ENCODE measurements at regions not wholly inside any gene's neighbourhood (a gene's known extent, or its start where the extent isn't known, plus 50 kb on each side); places are given as distances from the start of the nearest gene placed in this dataset.

DNA sequence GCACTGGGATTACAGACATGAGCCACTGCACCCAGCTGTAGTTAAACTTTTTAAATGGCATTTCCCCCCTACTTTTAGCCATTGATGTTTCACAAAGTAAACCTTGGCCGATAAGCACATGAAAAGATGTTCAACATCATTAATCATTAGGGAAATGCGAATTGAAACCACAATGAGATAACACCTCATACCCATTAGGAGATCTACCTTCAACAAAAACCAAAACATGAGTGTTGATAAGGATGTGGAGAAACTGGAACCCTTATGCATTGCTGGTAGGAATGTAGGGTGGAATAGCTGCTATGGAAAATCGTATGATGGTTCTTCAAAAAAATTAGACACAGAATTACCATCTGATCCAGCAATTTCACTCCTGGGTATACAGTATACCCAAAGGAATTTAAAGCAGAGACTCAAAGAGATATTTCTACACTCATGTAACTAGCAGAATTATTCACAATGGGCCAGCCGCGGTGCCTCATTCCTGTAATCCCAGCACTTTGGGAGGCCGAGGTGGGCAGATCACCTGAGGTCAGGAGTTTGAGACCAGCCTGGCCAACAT lies 286.5 kb upstream of the JARID2 start:
- no peak for DNase-seq (ENCODE audit: low read depth in 4 of 4, low spot score in 3 of 4)

DNA sequence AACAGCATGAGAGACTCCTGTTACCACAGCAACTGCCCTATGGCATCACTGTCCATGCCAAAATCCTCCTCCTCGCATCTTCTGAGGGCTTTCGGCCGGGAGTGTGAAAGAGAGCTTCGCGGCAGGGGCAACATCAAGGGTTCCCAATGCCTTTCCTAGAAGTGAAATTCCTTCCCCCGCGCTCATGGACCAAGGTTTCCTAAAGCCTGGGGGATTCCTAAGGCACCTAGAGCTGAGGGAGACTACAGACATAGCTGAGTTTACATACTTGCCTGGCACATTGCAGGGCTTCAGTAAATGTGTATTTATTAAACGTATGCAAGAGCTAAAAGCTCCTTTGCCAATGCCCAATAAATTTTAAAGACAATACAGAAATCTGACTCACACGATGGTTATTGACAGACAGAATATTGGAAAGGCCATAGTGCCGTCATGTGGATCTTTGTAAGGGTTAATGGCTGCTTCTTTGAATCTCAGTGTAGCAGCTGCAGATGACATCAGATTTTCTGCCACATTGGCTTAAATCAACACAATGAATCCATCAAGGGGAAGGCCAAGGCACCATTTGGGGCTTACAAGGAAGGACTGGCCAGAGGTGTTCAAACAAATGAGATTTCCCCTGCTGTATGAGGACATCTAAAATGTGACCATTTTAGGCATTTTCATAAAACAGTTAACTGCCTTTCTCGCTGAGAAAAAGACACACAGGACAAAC lies 281.2 kb upstream of the JARID2 start:
- DNase-seq (ENCODE audit: low read depth in 4 of 4, low spot score in 3 of 4) = no peak

DNA sequence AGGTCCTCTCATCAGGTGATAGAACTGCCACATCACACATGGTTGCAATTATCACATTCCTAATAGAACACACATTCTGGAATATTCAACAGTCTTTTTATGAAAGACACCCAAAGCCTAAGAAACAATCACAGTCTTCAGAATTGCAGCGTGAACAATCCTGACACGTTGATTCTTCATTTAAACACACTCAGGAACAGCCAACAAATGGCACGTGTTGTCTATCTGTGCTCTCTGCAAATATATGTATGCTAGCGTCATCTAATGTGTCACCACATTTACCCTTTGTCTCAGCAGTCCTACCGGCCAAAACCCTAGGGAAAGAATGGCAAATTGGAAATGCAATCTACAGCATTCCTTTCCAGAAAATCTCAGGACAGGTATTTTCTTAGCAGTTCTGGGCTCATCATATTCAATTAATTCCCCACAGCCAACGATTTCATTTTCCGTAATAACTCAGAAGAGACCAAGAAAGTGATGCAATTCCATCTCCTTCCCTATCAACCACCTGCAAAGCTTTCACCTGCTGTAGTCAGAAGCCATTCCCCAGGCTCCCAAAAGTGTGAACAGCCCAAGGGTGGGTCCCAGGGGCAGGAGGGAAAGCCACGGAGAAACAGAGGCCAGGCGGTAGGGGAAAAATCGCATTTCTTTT lies 280.3 kb upstream of the JARID2 start:
- DNase-seq (ENCODE audit: low read depth in 4 of 4, low spot score in 3 of 4) = no peak

DNA sequence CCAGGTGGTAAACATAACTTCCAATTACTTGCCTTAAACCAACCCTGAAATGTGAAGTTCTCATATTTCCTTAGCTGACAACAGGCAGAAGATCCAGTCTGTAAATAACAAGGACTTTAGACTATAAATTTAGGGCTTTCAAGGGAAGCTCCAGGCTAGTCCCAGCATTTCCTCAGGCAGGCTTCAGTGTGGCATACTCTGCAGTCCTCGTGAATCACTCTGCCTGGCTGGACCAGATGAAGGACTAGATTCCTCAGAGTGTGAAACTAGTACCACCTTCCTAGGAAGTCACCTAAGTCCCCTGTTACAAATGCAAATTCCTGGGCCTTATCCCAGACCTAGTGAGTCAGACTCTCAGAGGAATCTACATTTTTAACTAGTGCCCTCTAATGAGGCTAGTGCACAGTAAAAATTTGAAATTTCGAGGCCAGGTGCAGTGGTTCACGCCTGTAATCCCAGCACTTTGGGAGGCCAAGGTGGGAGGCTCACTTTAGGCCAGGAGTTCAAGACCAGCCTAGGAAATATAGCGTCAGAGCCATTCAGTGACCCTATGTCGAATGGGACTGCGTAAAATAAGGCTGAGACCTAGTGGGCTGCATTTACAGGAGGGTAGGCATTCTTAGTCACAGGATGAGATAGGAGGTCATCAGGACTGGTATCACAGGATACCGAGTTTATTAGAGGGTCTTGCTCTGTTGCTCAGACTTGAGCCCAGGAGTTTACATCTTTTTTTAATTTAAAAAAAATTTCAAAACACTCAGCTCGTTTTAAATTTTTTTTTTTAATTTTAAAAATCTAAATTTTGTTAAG lies 279.6 kb upstream of the JARID2 start:
- no peak for DNase-seq (ENCODE audit: low read depth in 4 of 4, low spot score in 3 of 4)

DNA sequence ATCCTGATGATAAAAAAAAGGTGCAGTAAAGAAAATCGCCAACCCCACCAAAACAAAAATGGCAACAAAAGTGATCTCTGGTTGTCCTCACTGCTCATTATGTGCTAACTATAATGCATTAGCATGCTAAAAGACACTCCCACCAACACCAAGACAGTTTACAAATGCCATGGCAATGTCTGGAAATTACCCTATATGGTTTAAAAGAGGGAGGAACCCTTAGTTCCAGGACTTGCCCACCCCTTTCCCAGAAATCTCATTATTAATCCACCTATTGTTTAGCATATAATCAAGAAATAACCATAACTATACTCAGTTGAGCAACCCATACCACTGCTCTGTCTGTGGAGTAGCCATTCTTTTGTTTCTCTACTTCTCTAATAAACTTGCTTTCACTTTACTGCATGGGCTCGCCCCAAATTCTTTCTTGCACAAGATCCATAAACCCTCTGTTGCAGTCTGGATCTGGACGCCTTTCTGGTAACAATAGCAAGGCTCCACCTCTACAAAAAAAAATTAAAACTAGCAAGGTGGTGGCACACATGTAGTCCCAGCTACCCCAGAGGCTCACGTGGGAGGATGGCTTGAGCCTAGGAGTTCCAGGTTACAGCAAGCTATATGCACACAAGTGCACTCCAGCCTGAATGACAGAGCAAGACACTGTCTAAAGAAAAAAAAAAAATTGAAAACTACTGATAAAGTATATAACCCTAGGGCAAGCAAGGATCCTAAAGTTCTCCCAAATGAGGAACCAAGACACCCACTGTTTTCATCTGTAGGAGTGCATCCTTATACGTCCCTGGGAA lies 278.8 kb upstream of the JARID2 start:
- DNase-seq (ENCODE audit: low read depth in 4 of 4, low spot score in 3 of 4) = no peak

DNA sequence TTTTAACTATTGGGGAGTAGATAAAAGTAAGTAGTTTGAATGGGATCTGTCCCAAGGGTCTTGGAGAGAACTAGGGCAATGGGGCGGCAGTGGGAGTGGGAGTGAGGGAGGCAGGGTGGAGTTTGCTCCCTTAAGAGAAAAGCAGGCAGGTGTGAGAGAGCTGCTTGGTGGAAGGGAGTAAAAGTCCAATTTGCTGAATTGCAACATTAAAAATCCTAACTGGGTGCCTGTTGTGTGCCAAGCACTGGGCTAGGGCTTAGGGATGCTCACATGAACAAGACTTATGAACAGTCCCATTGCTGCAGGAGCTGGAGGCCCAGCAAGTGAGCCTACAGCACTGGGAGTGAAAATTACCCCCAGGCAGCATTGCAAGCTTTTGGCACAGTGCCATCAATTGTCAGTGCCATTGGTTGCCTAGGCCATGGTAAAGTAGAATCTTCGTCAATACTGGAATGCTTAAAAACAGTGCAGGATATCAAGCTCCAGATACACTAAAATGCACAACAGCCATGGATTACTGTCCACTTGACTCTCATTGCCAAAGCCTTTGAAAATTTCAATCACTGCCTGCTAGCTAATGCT lies 277.7 kb upstream of the JARID2 start:
- no peak for DNase-seq (ENCODE audit: low read depth in 4 of 4, low spot score in 3 of 4)

DNA sequence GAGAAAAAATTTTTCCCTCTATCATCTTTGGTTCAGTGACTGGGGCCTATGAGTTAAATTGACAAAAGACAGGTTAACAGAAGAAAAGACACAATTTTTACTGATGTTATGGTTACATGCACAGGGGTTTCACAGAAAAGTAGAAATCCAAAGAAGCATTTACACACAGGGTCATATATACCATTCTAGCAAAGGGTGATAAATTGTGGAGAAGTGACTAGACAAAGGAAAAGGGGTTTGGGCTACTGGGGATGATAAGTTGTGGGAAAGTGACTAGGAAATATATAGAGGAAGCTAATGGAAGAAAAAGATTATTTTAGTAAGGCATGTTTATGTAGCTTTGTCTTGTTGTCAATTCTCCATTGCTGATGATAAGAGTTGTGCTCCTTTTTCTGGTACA lies 276.7 kb upstream of the JARID2 start:
- DNase-seq (ENCODE audit: low read depth in 4 of 4, low spot score in 3 of 4) = no peak

DNA sequence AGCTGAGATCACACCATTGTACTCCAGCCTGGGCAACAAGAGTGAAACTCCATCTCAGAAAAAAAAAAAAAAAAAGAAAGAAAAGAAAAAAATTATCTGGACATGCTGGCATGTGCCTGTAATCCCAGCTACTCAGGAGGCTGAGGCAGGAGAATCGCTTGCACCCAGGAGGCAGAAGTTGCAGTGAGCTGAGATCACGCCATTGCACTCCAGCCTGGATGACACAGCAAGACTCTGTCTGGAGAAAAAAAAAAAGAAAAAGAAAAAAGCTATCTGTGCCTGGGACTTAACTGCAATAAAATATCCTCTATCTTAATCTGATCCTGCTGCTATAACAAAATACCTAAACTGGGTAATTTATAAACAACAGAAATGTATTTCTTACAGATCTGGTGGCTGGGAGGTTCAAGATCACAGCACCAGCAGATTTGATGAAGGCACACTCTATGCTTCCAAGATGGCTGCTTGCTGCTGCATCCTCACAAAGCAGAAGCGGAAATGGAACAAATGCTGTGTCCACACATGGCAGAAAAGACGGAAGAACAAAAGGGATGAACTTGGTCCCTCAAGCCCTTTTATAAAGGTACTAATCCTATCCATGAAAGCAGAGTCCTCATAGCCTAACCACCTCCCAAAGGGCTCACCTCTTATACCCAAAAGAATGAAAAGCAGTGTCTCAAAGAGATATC lies 273.3 kb upstream of the JARID2 start:
- no peak for DNase-seq (ENCODE audit: low read depth in 4 of 4, low spot score in 3 of 4)

DNA sequence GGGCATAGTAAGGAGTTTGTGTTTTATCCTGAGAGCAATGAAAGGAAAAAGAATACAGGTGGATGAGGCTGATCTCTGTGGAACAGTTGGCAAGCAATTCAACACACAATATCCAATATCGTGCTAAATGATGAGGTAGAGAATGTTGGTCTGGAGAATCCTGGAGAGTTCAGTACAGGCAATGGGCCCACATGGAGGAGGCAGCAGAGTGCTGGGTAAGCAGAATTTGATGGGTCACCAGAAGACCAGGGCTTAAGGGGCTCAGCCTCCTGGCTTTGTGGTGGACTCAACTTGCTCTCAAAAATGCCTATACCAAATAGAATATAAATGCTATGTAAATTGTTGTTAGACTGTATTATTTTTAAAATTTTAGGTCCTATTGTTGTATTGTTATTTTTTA lies 271.5 kb upstream of the JARID2 start:
- no peak for DNase-seq (ENCODE audit: low read depth in 4 of 4, low spot score in 3 of 4)

DNA sequence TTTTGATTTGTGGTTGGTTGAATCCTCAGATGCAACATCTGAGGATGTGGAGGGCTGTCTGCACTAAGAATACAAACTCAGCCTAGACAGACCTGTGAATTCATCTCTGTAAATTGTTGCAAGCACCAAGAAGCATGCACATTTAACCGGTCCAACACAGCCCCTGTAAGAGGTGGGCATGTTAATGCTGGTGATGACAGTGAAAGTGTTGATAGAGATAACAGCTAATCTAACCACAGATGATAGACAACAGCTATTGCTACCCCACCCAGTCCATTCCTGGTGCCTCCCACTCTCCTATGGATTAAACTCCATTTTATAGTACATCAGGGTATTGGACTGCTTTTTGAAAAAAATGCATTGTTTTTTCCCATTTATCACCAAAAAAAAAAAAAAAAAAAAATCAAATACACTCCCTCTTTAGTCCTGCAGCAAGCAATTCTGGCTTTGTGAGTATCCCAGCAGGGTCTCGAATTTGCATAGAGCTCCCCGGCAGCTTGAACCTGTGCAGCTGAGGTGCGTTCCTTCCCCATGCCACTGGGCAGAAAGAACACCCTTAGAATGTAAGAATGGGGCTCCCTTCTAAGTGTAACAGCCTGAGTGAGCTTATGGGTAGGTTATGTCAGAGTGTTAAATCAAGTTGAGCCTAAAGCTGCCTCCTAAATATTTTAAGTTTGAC lies 270.9 kb upstream of the JARID2 start:
- DNase-seq (ENCODE audit: low read depth in 4 of 4, low spot score in 3 of 4) = no peak

DNA sequence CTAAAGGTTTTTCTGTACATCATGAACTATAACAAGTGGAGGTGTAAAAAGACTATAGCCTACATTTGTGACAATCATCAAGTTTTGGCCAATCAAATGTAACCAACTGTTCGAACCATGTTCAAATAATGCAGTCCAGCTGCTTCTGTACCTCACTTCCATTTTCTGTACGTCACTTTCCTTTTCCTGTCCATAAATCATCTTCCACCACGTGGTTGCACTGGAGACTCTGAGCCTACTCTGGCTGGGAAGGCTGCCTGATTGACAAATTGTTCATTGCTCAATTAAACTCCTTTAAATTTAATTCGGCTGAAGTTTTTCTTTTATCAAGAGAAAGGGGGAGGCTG lies 270.4 kb upstream of the JARID2 start:
- no peak for DNase-seq (ENCODE audit: low read depth in 4 of 4, low spot score in 3 of 4)

DNA sequence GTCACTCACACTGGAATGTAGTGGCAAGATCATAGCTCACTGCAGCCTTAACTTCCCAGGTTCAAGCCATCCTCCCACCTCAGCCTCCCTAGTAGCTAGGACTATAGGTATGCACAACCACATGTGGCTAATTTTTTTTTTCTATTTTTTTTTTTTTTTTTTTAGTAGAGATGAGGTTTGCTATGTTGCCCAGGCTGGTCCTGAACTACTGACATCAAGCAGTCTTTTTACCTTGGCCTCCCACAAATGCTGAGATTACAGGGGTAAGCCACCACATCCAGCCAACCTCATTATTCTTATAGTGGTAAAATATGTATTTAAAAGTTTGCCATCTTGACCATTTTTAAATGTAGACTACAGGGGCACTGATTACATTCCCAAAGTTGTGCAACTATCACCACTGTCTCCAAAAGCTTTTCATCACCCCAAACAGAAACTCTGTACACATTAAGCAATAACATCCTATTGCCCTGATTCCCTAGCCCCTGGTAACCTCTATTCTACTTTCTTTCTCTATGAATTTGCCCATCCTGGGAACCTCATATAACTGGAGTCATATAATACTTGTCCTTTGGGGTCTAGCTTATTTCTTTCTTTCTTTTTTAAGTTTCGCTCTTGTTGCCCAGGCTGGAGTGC lies 268.0 kb upstream of the JARID2 start:
- DNase-seq (ENCODE audit: low read depth in 4 of 4, low spot score in 3 of 4) = no peak

DNA sequence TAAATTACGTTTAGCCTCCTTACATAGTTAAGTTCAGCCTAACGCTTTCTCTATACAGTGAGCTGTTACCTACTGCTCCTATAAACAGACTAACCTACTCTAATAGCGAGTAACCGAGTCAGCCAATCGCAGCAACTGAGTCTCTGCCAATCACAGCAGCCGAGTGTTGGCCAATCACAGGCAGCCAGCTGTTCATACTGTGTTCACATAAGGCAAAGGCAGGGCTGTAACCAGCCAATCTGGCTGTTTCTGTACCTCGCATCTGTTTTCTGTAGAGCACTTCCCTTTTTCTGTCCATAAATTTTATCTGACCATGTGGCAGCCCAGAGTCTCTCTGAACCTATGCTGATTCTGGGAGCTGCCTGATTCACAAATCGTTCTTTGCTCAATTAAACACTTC lies 263.9 kb upstream of the JARID2 start:
- DNase-seq (ENCODE audit: low read depth in 4 of 4, low spot score in 3 of 4) = no peak

DNA sequence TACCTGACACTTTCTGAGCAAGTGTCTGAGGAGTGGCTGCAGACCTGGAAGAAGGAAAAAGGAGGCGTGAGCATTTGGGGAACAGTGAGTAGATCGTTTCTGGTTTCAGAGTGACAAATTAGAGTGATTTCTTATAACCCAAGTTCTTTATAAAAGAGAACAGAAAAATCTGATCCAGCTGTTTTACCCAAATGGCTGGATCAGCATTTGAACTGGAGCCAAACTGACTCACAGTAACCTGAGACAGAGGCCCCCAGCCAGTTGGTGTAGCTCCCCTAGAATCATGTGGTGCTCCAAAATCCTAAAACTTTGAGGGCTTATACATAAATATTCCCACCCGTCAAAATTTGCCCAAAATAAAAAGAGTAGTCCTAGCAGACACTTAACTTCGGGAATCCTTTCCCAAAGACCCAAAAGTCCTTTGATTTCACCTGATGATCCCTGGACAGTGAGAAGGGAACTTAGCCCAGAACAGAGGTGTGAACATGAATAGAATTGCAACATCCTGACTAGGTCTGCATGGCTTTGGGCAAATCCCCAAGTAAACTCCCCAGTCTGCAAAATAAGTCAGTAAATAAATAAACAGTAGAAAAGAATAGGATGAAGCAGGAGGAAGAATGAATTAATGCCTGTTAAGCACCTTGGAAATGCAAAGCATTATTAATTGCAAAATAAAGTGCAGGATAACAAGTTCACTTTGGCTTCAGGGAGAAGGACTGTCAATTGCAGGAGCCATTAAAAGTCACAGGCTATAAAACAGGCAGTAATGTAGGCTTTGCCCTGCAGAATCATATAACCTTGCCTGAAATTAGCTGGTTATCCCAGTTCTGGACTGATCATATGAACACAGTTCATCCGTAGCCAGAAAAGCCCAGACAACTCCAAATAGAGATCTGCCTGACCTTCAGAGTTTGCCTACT lies 262.0 kb upstream of the JARID2 start:
- no peak for DNase-seq (ENCODE audit: low read depth in 4 of 4, low spot score in 3 of 4)

DNA sequence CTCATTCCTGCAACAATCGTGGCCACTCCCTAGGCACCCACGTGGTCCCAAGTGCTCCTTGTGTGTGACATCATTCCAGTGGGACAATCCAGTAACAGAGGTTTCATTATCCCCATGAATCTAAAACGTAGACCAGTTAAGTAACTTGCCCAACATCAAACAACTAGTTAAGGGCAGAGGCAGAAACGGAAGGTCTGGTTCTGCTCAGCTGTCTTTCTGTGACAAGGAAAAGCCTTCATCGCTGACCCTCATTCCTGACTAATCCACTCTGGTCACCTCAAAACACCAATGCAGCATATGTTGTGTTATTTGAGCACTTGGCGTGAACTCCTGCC lies 261.4 kb upstream of the JARID2 start:
- no peak for DNase-seq (ENCODE audit: low read depth in 4 of 4, low spot score in 3 of 4)

DNA sequence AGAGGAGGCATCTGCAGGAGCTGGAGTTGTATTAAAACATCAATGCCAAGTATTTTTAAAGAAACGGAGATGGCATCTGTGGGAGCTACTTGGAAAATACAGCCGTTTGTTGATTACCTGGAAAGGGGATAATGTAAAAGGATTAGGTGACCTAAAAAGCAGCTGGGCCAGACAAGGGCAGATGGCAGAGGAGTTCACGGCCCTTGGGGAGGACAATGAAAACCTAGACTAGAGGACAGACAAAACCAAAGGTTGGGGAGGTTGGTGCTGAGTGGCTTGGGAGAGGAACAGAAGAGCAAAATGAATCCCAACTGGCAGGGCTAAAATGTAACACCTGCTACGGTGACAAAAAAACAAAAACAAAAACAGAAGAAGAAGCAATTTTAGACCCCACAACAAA lies 260.5 kb upstream of the JARID2 start:
- DNase-seq (ENCODE audit: low read depth in 4 of 4, low spot score in 3 of 4) = no peak

DNA sequence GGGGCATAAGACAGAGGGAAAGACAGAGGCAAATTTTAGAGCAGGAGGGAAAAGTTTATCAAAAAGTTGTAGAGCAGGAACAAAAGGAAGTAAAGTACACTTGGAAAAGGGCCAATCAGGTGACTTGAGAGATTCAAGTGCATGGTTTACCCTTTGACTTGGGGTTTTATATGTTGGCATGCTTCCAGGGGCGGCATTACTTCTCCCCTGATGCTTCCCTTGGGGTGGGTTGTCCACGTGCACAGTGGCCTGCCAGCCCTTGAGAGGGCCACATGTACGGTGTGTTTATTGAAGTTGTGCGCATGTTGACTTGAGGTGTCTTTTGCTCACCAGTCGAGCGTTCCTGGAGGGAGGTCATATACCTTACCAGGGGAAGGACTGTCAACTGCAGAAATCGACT lies 259.5 kb upstream of the JARID2 start:
- no peak for DNase-seq (ENCODE audit: low read depth in 4 of 4, low spot score in 3 of 4)

DNA sequence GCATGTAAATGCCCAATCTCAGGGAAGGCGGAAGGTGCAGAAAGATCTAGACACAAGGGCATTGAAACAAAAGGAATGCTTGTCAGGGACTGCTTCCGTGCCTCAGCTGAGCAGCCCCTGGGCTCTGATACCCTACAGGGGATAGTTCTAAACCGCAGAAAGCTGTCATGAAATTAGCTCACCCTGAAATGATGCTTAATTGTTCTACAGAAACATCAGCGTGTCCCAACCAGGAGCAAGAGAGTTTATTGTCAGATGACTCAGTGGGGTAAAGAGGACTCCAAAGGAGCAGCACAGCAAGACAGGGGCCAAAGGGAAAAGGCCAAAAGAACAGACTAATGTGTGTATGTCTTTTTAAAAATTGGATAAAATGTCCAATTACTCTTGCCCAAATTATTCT lies 258.4 kb upstream of the JARID2 start:
- DNase-seq (ENCODE audit: low read depth in 4 of 4, low spot score in 3 of 4) = no peak

Data from left renal pelvis (tissue), 4 donors.